HCT116 (cell line): ENCODE measurements at regions not wholly inside any gene's neighbourhood (a gene's known extent, or its start where the extent isn't known, plus 50 kb on each side); places are given as distances from the start of the nearest gene placed in this dataset.

Experiments
- ATAC-seq: fragments of 200-7000 bp; cut with Tn5 transposase; 2 replicates; pipeline ENCODE4 v1.9.1; 2020; ENCODE audit warnings: mild to moderate bottlenecking, moderate library complexity
- BruUV-seq: library from RNA; stranded (reverse); fragments of 400-500 nt; replicated peaks from 2 replicates; lab custom pipeline; 2021; lab: Mats Ljungman, UMichigan
- CTCF ChIA-PET: fragments of 300-600 bp; sonication (Branson Sonifier 250); formaldehyde crosslinking; loops from one replicate; lab custom pipeline; 2021; ENCODE audit warnings: antibody characterized with exemption; lab: Charles Lee
- POLR2A ChIA-PET: fragments of 300-600, 350-600 bp; sonication (Branson Sonifier 250); formaldehyde crosslinking; loops from one replicate; lab custom pipeline; 2021; ENCODE audit warnings: antibody characterized with exemption; lab: Charles Lee
- RAD21 ChIA-PET, 2 experiments: fragments of 300-600 bp; sonication (Branson Sonifier 250); formaldehyde crosslinking; loops; one replicate each; lab custom pipeline; 2023; ENCODE audit warnings: low total read pairs in 2 of 2; ENCODE audit not compliant: uncharacterized antibody in 2 of 2, unreplicated experiment in 2 of 2, low non-redundant PET in 1 of 2; lab: Charles Lee
- DNase-seq: peaks from one replicate; pipeline ENCODE4 v3.0.0-alpha.2; 2010; ENCODE audit warnings: low read depth, low spot score
- H2AFZ ChIP-seq: fragments of 200-600 bp; shearing (Covaris generic), sonication (generic); 2 replicates; pipeline ENCODE4 v1.6.1; 2017; ENCODE audit warnings: low read depth, mixed run types, mixed read lengths, antibody characterized with exemption, low read length; ENCODE audit not compliant: poor library complexity, severe bottlenecking
- H3K27ac ChIP-seq: 2 replicates; pipeline ENCODE4 v1.5.1; 2012; ENCODE audit warnings: low read depth, low read length
- H3K27me3 ChIP-seq: fragments of 200-600 bp; sonication (generic); 2 replicates; pipeline ENCODE4 v1.6.1; 2016; ENCODE audit warnings: mixed run types, low read length, mixed read lengths; ENCODE audit not compliant: insufficient read depth
- H3K36me3 ChIP-seq, 2 experiments: fragments of 200-500 bp in 1 of 2; fragments of 200-600 bp in 1 of 2; sonication (Bioruptor generic) in 1 of 2; sonication (generic) in 1 of 2; 2 replicates each; pipeline versions ENCODE4 v1.5.1 to v1.6.1; 2014 to 2016; ENCODE audit warnings: low read length in 2 of 2, inconsistent platforms in 1 of 2, mixed read lengths in 1 of 2, mixed run types in 1 of 2; ENCODE audit not compliant: insufficient read depth in 2 of 2, control insufficient read depth in 1 of 2
- H3K4me1 ChIP-seq, 2 experiments: fragments of 200-600 bp in 1 of 2; sonication (generic) in 1 of 2; 2 replicates each; pipeline versions ENCODE4 v1.5.1 to v1.6.1; 2012 to 2017; ENCODE audit warnings: low read length in 2 of 2, inconsistent platforms in 1 of 2, mild to moderate bottlenecking in 1 of 2, mixed read lengths in 1 of 2, mixed run types in 1 of 2, moderate library complexity in 1 of 2; ENCODE audit not compliant: insufficient read depth in 2 of 2, control insufficient read depth in 1 of 2
- H3K4me2 ChIP-seq: fragments of 200-600 bp; sonication (generic); 2 replicates; pipeline ENCODE4 v1.6.1; 2017; ENCODE audit warnings: mixed run types, low read length, mixed read lengths
- H3K4me3 ChIP-seq, 2 experiments: fragments of 200-600 bp in 1 of 2; sonication (generic) in 1 of 2; replicated peaks in 1 of 2; 2 replicates each; pipeline ENCODE4 v1.5.1; 2011 to 2016; ENCODE audit warnings: low read length in 2 of 2, control low read depth in 1 of 2, low read depth in 1 of 2, mild to moderate bottlenecking in 1 of 2, mixed read lengths in 1 of 2, mixed run types in 1 of 2
- H3K79me2 ChIP-seq: fragments of 200-600 bp; sonication (generic); 2 replicates; pipeline ENCODE4 v1.6.1; 2017; ENCODE audit warnings: mild to moderate bottlenecking, mixed run types, low read length, moderate library complexity, mixed read lengths; ENCODE audit not compliant: insufficient read depth
- H3K9ac ChIP-seq: fragments of 200-600 bp; sonication (generic); 2 replicates; pipeline ENCODE4 v1.6.1; 2016; ENCODE audit warnings: low read length, mixed read lengths
- H3K9me2 ChIP-seq: fragments of 200-600 bp; sonication (generic), shearing (Covaris generic); 2 replicates; pipeline ENCODE4 v1.6.1; 2017; ENCODE audit warnings: mixed run types, mild to moderate bottlenecking, moderate library complexity; ENCODE audit not compliant: insufficient read depth
- H3K9me3 ChIP-seq, 2 experiments: fragments of 200-500 bp in 1 of 2; fragments of 200-600 bp in 1 of 2; sonication (Bioruptor generic) in 1 of 2; sonication (generic) in 1 of 2; 2 replicates each; pipeline ENCODE4 v1.6.1; 2014 to 2017; ENCODE audit warnings: low read length in 2 of 2, mixed read lengths in 2 of 2, inconsistent platforms in 1 of 2, low read depth in 1 of 2, mild to moderate bottlenecking in 1 of 2, mixed run types in 1 of 2, moderate library complexity in 1 of 2; ENCODE audit not compliant: control insufficient read depth in 1 of 2, insufficient read depth in 1 of 2
- H4K20me1 ChIP-seq: fragments of 200-600 bp; sonication (generic), shearing (Covaris generic); 2 replicates; pipeline ENCODE4 v1.6.1; 2017; ENCODE audit warnings: mixed run types, mild to moderate bottlenecking, moderate library complexity; ENCODE audit not compliant: insufficient read depth
- CBX3 ChIP-seq: IDR thresholded peaks from 2 replicates; pipeline ENCODE4 v1.6.1; 2012; ENCODE audit warnings: low read depth
- CEBPB ChIP-seq: IDR thresholded peaks from 2 replicates; pipeline ENCODE4 v1.6.1; 2012; ENCODE audit warnings: low read depth
- CTCF ChIP-seq, 3 experiments: fragments of 200-600 bp in 1 of 3; sonication (generic) in 1 of 3; IDR thresholded peaks in 2 of 3; conservative IDR thresholded peaks in 1 of 3; 2 replicates each; pipeline ENCODE4 v1.5.1; 2012 to 2017; ENCODE audit warnings: low read depth in 2 of 3, low read length in 2 of 3, antibody characterized with exemption in 1 of 3, borderline replicate concordance in 1 of 3, control low read depth in 1 of 3, mild to moderate bottlenecking in 1 of 3, mixed read lengths in 1 of 3, mixed run types in 1 of 3, moderate library complexity in 1 of 3; ENCODE audit not compliant: insufficient read depth in 1 of 3
- EGR1 ChIP-seq: IDR thresholded peaks from 2 replicates; pipeline ENCODE4 v1.6.1; 2012; ENCODE audit warnings: low read depth
- ELF1 ChIP-seq: IDR thresholded peaks from 2 replicates; pipeline ENCODE4 v1.6.1; 2012; ENCODE audit warnings: low read depth, borderline replicate concordance
- EZH2 ChIP-seq: fragments of 200-600 bp; sonication (generic); IDR thresholded peaks from 2 replicates; pipeline ENCODE4 v1.6.1; 2017; ENCODE audit warnings: antibody characterized with exemption, mixed run types
- EZH2phosphoT487 ChIP-seq: fragments of 200-600 bp; IDR thresholded peaks from 2 replicates; pipeline ENCODE4 v1.6.1; 2018; ENCODE audit warnings: antibody characterized with exemption, borderline replicate concordance
- FOSL1 ChIP-seq: IDR thresholded peaks from 2 replicates; pipeline ENCODE4 v1.6.1; 2012; ENCODE audit warnings: low read depth
- POLR2A ChIP-seq: IDR thresholded peaks from 2 replicates; pipeline ENCODE4 v1.7.0; 2011; ENCODE audit warnings: borderline replicate concordance; ENCODE audit not compliant: insufficient read depth, insufficient read length; ENCODE audit errors: extremely low read depth
- POLR2AphosphoS5 ChIP-seq: IDR thresholded peaks from 2 replicates; pipeline ENCODE4 v1.6.1; 2011; ENCODE audit warnings: mild to moderate bottlenecking, low read depth, low read length, moderate library complexity
- RAD21 ChIP-seq: IDR thresholded peaks from 2 replicates; pipeline ENCODE4 v1.6.1; 2012; ENCODE audit warnings: low read depth, mild to moderate bottlenecking
- SP1 ChIP-seq: IDR thresholded peaks from 2 replicates; pipeline ENCODE4 v1.6.1; 2012; ENCODE audit warnings: low read depth
- SRF ChIP-seq: IDR thresholded peaks from 2 replicates; pipeline ENCODE4 v1.6.1; 2012; ENCODE audit warnings: low read depth
- TCF7L2 ChIP-seq: IDR thresholded peaks from 2 replicates; pipeline ENCODE4 v1.7.0; 2011; ENCODE audit warnings: borderline replicate concordance, inconsistent platforms; ENCODE audit not compliant: insufficient read depth, insufficient read length; ENCODE audit errors: extremely low read depth
- YY1 ChIP-seq: IDR thresholded peaks from 2 replicates; pipeline ENCODE4 v1.6.1; 2011; ENCODE audit warnings: low read length, low read depth, moderate library complexity, mild to moderate bottlenecking; ENCODE audit not compliant: insufficient replicate concordance; ENCODE audit errors: extremely low read depth
- ZFX ChIP-seq: fragments of 450-650 bp; IDR thresholded peaks from 2 replicates; pipeline ENCODE4 v1.6.1; 2017
- ZNF274 ChIP-seq: fragments of 200-500 bp; sonication (Bioruptor generic); IDR thresholded peaks from 2 replicates; pipeline ENCODE4 v1.6.1; 2014; ENCODE audit warnings: mild to moderate bottlenecking, low read depth, low read length, inconsistent platforms
- intact Hi-C: fragments of 100-400 bp; cut with micrococcal nuclease; formaldehyde crosslinking; loops from 2 replicates; pipeline ENCODE4 v1.10.0; 2022
- TF ChIP-seq, protein P1 (sequence below): IDR thresholded peaks from 2 replicates; pipeline ENCODE4 v1.6.1; 2012
- TF ChIP-seq, protein P2 (sequence below): IDR thresholded peaks from 2 replicates; pipeline ENCODE4 v1.6.1; 2011; ENCODE audit warnings: mild to moderate bottlenecking, low read length, moderate library complexity; ENCODE audit not compliant: insufficient replicate concordance; ENCODE audit errors: extremely low read depth

DNA sequence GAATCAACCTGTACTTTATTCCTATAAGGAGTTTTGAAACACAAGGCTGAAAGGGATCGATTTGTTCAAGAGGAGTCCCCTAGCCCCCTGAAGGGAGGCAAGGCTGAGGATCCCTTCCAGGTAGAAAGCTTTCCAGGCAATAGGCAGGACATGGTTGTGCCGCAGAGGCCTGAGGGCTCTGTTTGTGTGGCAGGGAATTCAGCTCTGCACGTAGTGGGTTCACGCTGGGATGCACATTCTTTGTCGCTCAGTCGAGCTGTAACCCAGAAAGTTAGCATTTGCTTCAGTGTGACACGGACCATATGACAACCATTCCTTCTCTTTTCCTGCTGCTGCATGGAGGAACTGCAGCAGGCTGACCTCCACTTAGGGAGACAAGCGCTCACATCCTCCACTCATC lies 65.6 kb upstream of the TRIO start:
- Histone ChIP-seq H3K9me3 (no peaks in the 10 kb centered on the region; a peak in 1 of 4 replicates), H3K27me3 (no peaks in the 10 kb centered on the region), H4K20me1 (no peaks in the 10 kb centered on the region), H3K4me1 (no peaks in the 10 kb centered on the region), H3K79me2 (no peaks in the 10 kb centered on the region), H3K9ac (no peak overlapping the region), H3K27ac (no peak overlapping the region), H3K36me3 (no peaks in the 10 kb centered on the region), H2AFZ (no peak overlapping the region), H3K4me2 (no peak overlapping the region), H3K4me3 (no peak overlapping the region), H3K9me2 (no peaks in the 10 kb centered on the region)
- ATAC-seq (no peak), DNase-seq (no peak)
- TF ChIP-seq POLR2AphosphoS5 = no peak
- TF ChIP-seq EGR1 = no peak
- TF ChIP-seq, protein P1, sequence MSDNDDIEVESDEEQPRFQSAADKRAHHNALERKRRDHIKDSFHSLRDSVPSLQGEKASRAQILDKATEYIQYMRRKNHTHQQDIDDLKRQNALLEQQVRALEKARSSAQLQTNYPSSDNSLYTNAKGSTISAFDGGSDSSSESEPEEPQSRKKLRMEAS = no peak
- TF ChIP-seq CEBPB = no peak
- TF ChIP-seq YY1 = no peak
- no peak for TF ChIP-seq POLR2A
- TF ChIP-seq CBX3 = no peak
- no peak for TF ChIP-seq EZH2phosphoT487
- TF ChIP-seq ZFX = no peak
- no peak for TF ChIP-seq RAD21
- no peak for TF ChIP-seq FOSL1
- no peak for TF ChIP-seq SP1
- TF ChIP-seq ZNF274 = no peak
- no peak for TF ChIP-seq SRF
- TF ChIP-seq EZH2 = no peak
- POLR2A ChIA-PET = no interaction called here
- CTCF ChIA-PET = no interaction called here
- BruUV-seq = no TSS peak
- RAD21 ChIA-PET = no interaction called here
- intact Hi-C loops = no loop called here

DNA sequence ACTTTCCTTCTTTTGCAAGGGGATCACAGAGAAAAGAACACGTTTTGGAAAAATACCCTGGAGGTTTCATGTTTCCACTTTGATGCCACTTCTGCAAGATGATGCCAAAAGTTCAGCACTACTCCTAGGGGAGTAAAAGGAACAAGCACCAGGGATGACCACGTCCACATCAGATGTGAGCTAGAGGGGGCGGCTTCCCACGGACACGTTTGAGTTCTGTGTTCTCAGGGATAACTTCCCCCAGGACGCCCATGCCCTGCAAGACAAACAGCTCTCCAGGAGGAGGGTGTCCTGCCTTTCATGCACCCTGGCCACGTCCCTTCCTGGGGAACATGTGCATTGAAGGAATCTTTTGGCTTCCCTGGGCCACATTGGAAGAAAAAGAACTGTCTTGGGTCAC lies 66.6 kb upstream of the TRIO start:
- H3K36me3 ChIP-seq = no peaks in the 10 kb centered on the region
- H3K27ac ChIP-seq = no peak overlapping the region
- intact Hi-C loops = no loop called here
- H3K27me3 ChIP-seq = no peaks in the 10 kb centered on the region
- no peaks in the 10 kb centered on the region for H3K4me1 ChIP-seq
- no peak overlapping the region for H3K4me3 ChIP-seq
- no peak overlapping the region for H3K4me2 ChIP-seq
- H3K9ac ChIP-seq = no peak overlapping the region
- DNase-seq (no peak), ATAC-seq (no peak)
- ChIA-PET POLR2A (no interaction called here), RAD21 (no interaction called here), CTCF (no interaction called here)
- no peaks in the 10 kb centered on the region for H3K79me2 ChIP-seq
- H2AFZ ChIP-seq = no peak overlapping the region
- H3K9me3 ChIP-seq = no peaks in the 10 kb centered on the region
- H3K9me2 ChIP-seq = no peaks in the 10 kb centered on the region
- no TSS peak for BruUV-seq
- no peaks in the 10 kb centered on the region for H4K20me1 ChIP-seq
- TF ChIP-seq TCF7L2 (no peak), ZFX (no peak), POLR2AphosphoS5 (no peak), YY1 (no peak), EGR1 (no peak), FOSL1 (no peak), ELF1 (no peak), RAD21 (no peak), CTCF (IDR thresholded peaks at IDR 0.05 in 2 of 3, conservative IDR thresholded peaks at IDR 0.05 in 1 of 3; ENCODE audit: borderline replicate concordance in 1 of 3, insufficient read depth in 1 of 3, low read depth in 2 of 3, low read length in 2 of 3) (no peak), ZNF274 (no peak), CEBPB (no peak), EZH2phosphoT487 (no peak)
- TF ChIP-seq, protein P2, sequence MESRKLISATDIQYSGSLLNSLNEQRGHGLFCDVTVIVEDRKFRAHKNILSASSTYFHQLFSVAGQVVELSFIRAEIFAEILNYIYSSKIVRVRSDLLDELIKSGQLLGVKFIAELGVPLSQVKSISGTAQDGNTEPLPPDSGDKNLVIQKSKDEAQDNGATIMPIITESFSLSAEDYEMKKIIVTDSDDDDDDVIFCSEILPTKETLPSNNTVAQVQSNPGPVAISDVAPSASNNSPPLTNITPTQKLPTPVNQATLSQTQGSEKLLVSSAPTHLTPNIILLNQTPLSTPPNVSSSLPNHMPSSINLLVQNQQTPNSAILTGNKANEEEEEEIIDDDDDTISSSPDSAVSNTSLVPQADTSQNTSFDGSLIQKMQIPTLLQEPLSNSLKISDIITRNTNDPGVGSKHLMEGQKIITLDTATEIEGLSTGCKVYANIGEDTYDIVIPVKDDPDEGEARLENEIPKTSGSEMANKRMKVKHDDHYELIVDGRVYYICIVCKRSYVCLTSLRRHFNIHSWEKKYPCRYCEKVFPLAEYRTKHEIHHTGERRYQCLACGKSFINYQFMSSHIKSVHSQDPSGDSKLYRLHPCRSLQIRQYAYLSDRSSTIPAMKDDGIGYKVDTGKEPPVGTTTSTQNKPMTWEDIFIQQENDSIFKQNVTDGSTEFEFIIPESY = no peak
